H9 (cell line): ENCODE measurements at regions not wholly inside any gene's neighbourhood (a gene's known extent, or its start where the extent isn't known, plus 50 kb on each side); places are given as distances from the start of the nearest gene placed in this dataset.

Experiments
- DNase-seq: peaks from one replicate; pipeline ENCODE4 v3.0.0-alpha.2; 2017
- H2AFZ ChIP-seq: one replicate; pipeline ENCODE4 v1.6.1; 2013; ENCODE audit warnings: mild to moderate bottlenecking, low read length, control low read depth, moderate library complexity
- H2AK5ac ChIP-seq: 2 replicates; pipeline ENCODE4 v1.6.1; 2013; ENCODE audit warnings: low read length, control low read depth, mixed read lengths; ENCODE audit not compliant: insufficient read length
- H2BK120ac ChIP-seq: one replicate; pipeline ENCODE4 v1.6.1; 2013; ENCODE audit warnings: low read depth, mild to moderate bottlenecking, low read length, control low read depth, inconsistent platforms; ENCODE audit not compliant: poor library complexity, severe bottlenecking
- H2BK12ac ChIP-seq: 2 replicates; pipeline ENCODE4 v1.6.1; 2013; ENCODE audit warnings: low read length, control low read depth, mixed read lengths, low read depth; ENCODE audit not compliant: insufficient read length
- H2BK15ac ChIP-seq: 2 replicates; pipeline ENCODE4 v1.6.1; 2013; ENCODE audit warnings: low read depth, low read length, control low read depth
- H2BK20ac ChIP-seq: one replicate; pipeline ENCODE4 v1.6.1; 2013; ENCODE audit warnings: low read depth, mild to moderate bottlenecking, low read length, control low read depth, inconsistent platforms; ENCODE audit not compliant: poor library complexity, severe bottlenecking
- H2BK5ac ChIP-seq: 2 replicates; pipeline ENCODE4 v1.6.1; 2013; ENCODE audit warnings: low read length, control low read depth, mixed read lengths; ENCODE audit not compliant: insufficient read length
- H3K14ac ChIP-seq: 2 replicates; pipeline ENCODE4 v1.6.1; 2013; ENCODE audit warnings: low read length, control low read depth; ENCODE audit not compliant: insufficient read depth
- H3K18ac ChIP-seq: 2 replicates; pipeline ENCODE4 v1.6.1; 2013; ENCODE audit warnings: low read depth, mild to moderate bottlenecking, mixed read lengths, low read length, control low read depth; ENCODE audit not compliant: insufficient read length
- H3K23ac ChIP-seq: 2 replicates; pipeline ENCODE4 v1.6.1; 2013; ENCODE audit warnings: low read length, control low read depth, mixed read lengths, low read depth; ENCODE audit not compliant: insufficient read length
- H3K23me2 ChIP-seq: 2 replicates; pipeline ENCODE4 v1.6.1; 2013; ENCODE audit warnings: low read depth, mild to moderate bottlenecking, mixed read lengths, low read length, control low read depth; ENCODE audit not compliant: insufficient read length, poor library complexity, severe bottlenecking
- H3K27ac ChIP-seq: 2 replicates; pipeline ENCODE4 v1.5.1; 2013; ENCODE audit warnings: low read length, control low read depth, mixed read lengths, low read depth; ENCODE audit not compliant: insufficient read length
- H3K27me3 ChIP-seq: 2 replicates; pipeline ENCODE4 v1.6.1; 2013; ENCODE audit warnings: low read length, control low read depth, inconsistent platforms; ENCODE audit not compliant: insufficient read depth
- H3K4ac ChIP-seq: 2 replicates; pipeline ENCODE4 v1.6.1; 2013; ENCODE audit warnings: low read depth, mild to moderate bottlenecking, control low read depth, inconsistent platforms, low read length, moderate library complexity
- H3K4me1 ChIP-seq: 2 replicates; pipeline ENCODE4 v1.6.1; 2013; ENCODE audit warnings: low read length, control low read depth, inconsistent platforms; ENCODE audit not compliant: insufficient read depth
- H3K4me2 ChIP-seq: 2 replicates; pipeline ENCODE4 v1.6.1; 2013; ENCODE audit warnings: low read length, control low read depth, mixed read lengths; ENCODE audit not compliant: insufficient read length, insufficient read depth
- H3K56ac ChIP-seq: 2 replicates; pipeline ENCODE4 v1.6.1; 2013; ENCODE audit warnings: low read depth, mild to moderate bottlenecking, mixed read lengths, low read length, control low read depth; ENCODE audit not compliant: insufficient read length
- H3K79me1 ChIP-seq: 2 replicates; pipeline ENCODE4 v1.6.1; 2013; ENCODE audit warnings: low read depth, mild to moderate bottlenecking, moderate library complexity, low read length, control low read depth, inconsistent platforms; ENCODE audit not compliant: insufficient read depth, poor library complexity, severe bottlenecking
- H3K79me2 ChIP-seq: 2 replicates; pipeline ENCODE4 v1.6.1; 2013; ENCODE audit warnings: low read length, control low read depth, inconsistent platforms; ENCODE audit not compliant: insufficient read depth
- H3K9ac ChIP-seq: 2 replicates; pipeline ENCODE4 v1.6.1; 2013; ENCODE audit warnings: low read length, control low read depth, mixed read lengths; ENCODE audit not compliant: insufficient read length; ENCODE audit errors: extremely low read depth
- H3K9me3 ChIP-seq: one replicate; pipeline ENCODE4 v1.6.1; 2013; ENCODE audit warnings: low read depth, low read length, inconsistent platforms; ENCODE audit not compliant: control insufficient read depth
- H3T11ph ChIP-seq: one replicate; pipeline ENCODE4 v1.6.1; 2013; ENCODE audit warnings: mild to moderate bottlenecking, low read length, control low read depth, inconsistent platforms
- H4K20me1 ChIP-seq: one replicate; pipeline ENCODE4 v1.6.1; 2013; ENCODE audit not compliant: control insufficient read depth, insufficient read length, insufficient read depth
- H4K5ac ChIP-seq: 2 replicates; pipeline ENCODE4 v1.6.1; 2013; ENCODE audit warnings: low read depth, mild to moderate bottlenecking, mixed read lengths, low read length, control low read depth; ENCODE audit not compliant: insufficient read length
- H4K8ac ChIP-seq: replicated peaks from 2 replicates; pipeline ENCODE4 v1.6.1; 2013; ENCODE audit warnings: low read length, control low read depth, mixed read lengths, low read depth; ENCODE audit not compliant: insufficient read length
- H4K91ac ChIP-seq: 2 replicates; pipeline ENCODE4 v1.6.1; 2013; ENCODE audit warnings: low read depth, mild to moderate bottlenecking, moderate library complexity, mixed read lengths, low read length, control low read depth; ENCODE audit not compliant: insufficient read length
- H3K27ac Mint-ChIP-seq, 3 experiments: 2 replicates in 2 of 3; 3 replicates in 1 of 3; pipeline ENCODE4 v1.8.0; 2020 to 2021; ENCODE audit warnings: mixed read lengths in 3 of 3, mild to moderate bottlenecking in 1 of 3, moderate library complexity in 1 of 3
- H3K27me3 Mint-ChIP-seq: 2 replicates; pipeline ENCODE4 v1.8.0; 2021; ENCODE audit warnings: low read depth, mild to moderate bottlenecking, moderate library complexity, mixed read lengths
- H3K36me3 Mint-ChIP-seq, 3 experiments: 2 replicates in 2 of 3; 3 replicates in 1 of 3; pipeline ENCODE4 v1.8.0; 2020 to 2021; ENCODE audit warnings: low read depth in 3 of 3, mixed read lengths in 3 of 3; ENCODE audit not compliant: insufficient read depth in 1 of 3
- H3K4me1 Mint-ChIP-seq, 2 experiments: 2 replicates each; pipeline ENCODE4 v1.8.0; 2020; ENCODE audit warnings: mixed read lengths in 2 of 2
- H3K4me3 Mint-ChIP-seq, 2 experiments: 2 replicates in 1 of 2; 3 replicates in 1 of 2; pipeline ENCODE4 v1.8.0; 2020 to 2021; ENCODE audit warnings: mild to moderate bottlenecking in 2 of 2, mixed read lengths in 2 of 2, moderate library complexity in 1 of 2
- H3K9me3 Mint-ChIP-seq, 2 experiments: 2 replicates in 1 of 2; 3 replicates in 1 of 2; pipeline ENCODE4 v1.8.0; 2020; ENCODE audit warnings: mild to moderate bottlenecking in 2 of 2, mixed read lengths in 2 of 2, moderate library complexity in 1 of 2
- CTCF ChIP-seq: fragments of 200-600 bp; sonication (generic); conservative IDR thresholded peaks from 3 replicates; pipeline ENCODE4 v1.8.0; 2021; ENCODE audit warnings: antibody characterized with exemption, mild to moderate bottlenecking
- WGBS: extraction: QIAGEN DNeasy Blood & Tissue Kit; methylation state at CpG from one replicate; pipeline ENCODE4 v1.1.7; 2013; ENCODE audit warnings: missing lambda C conversion rate, low lambda C conversion rate, mixed read lengths; ENCODE audit not compliant: insufficient read length; ENCODE audit errors: extremely low coverage; 5-methylcytosine and 5-hydroxymethylcytosine counted together

- Histone ChIP-seq H3K9me3 (no peaks in the 10 kb centered on the region), H2BK5ac (no peak overlapping the region), H4K8ac (no peak overlapping the region), H3K9ac (no peak overlapping the region), H3K4ac (no peak overlapping the region), H2BK12ac (no peak overlapping the region), H4K20me1 (no peaks in the 10 kb centered on the region), H4K91ac (no peak overlapping the region), H3K4me2 (no peak overlapping the region), H3K79me2 (no peaks in the 10 kb centered on the region), H2BK15ac (no peak overlapping the region), H3K56ac (no peak overlapping the region), H3K14ac (no peak overlapping the region), H3K18ac (no peak overlapping the region), H3K27ac (no peak overlapping the region), H2BK120ac (no peak overlapping the region), H3K23me2 (no peaks in the 10 kb centered on the region), H3K4me1 (no peaks in the 10 kb centered on the region), H3K79me1 (no peaks in the 10 kb centered on the region), H2AFZ (no peak overlapping the region), H3K27me3 (no peaks in the 10 kb centered on the region), H3T11ph (no peak overlapping the region), H3K23ac (no peak overlapping the region), H2AK5ac (no peak overlapping the region), H2BK20ac (no peak overlapping the region), H4K5ac (no peak overlapping the region)
- no peak for DNase-seq
- H3K4me1 Mint-ChIP-seq, result no peaks in the 10 kb centered on the region
- no peak overlapping the region for H3K4me3 Mint-ChIP-seq
- H3K27me3 Mint-ChIP-seq, result no peaks in the 10 kb centered on the region
- WGBS, result no CpG with 5 or more reads among the region's 4 CpGs
- no peak for TF ChIP-seq CTCF
- H3K9me3 Mint-ChIP-seq, result no peaks in the 10 kb centered on the region
- no peaks in the 10 kb centered on the region for H3K36me3 Mint-ChIP-seq
- H3K27ac Mint-ChIP-seq, result no peak overlapping the region
Measured at GRCh38 chr6:115765966-115766365, 294.7 kb downstream of the FRK start.
